Stimulated activated naive CD8-positive, alpha-beta T cell treated with anti-CD3 and anti-CD28 coated beads, Interleukin-15, Interleukin-2, amounts not matched to agents 100 ng/mL and 50 ng/mL, for 24 hours (primary cell): ENCODE measurements at regions not wholly inside any gene's neighbourhood (a gene's known extent, or its start where the extent isn't known, plus 50 kb on each side); places are given as distances from the start of the nearest gene placed in this dataset.
A peak's percentile ranks its signal among the peaks of the same experiment; 100 is the strongest.

Source experiments
- H3K27ac Mint-ChIP-seq: one replicate; pipeline ENCODE4 v1.8.0; 2021; ENCODE audit warnings: mild to moderate bottlenecking, mixed read lengths
- H3K27me3 Mint-ChIP-seq: one replicate; pipeline ENCODE4 v1.8.0; 2021; ENCODE audit warnings: mixed read lengths
- H3K36me3 Mint-ChIP-seq: one replicate; pipeline ENCODE4 v1.8.0; 2021; ENCODE audit warnings: low read depth, mixed read lengths
- H3K4me1 Mint-ChIP-seq: one replicate; pipeline ENCODE4 v1.8.0; 2021; ENCODE audit warnings: low read depth, mixed read lengths
- H3K4me3 Mint-ChIP-seq: one replicate; pipeline ENCODE4 v1.8.0; 2021; ENCODE audit warnings: mild to moderate bottlenecking, mixed read lengths
- H3K9me3 Mint-ChIP-seq: one replicate; pipeline ENCODE4 v1.8.0; 2021; ENCODE audit warnings: mixed read lengths

- H3K4me3 Mint-ChIP-seq, result no peak overlapping the region
- H3K9me3 Mint-ChIP-seq, result no peaks in the 10 kb centered on the region
- no peak overlapping the region for H3K27ac Mint-ChIP-seq
- no peaks in the 10 kb centered on the region for H3K36me3 Mint-ChIP-seq
- peaks cover 19% of the 10 kb centered on the region for H3K27me3 Mint-ChIP-seq
- H3K4me1 Mint-ChIP-seq, result no peaks in the 10 kb centered on the region
Measured at GRCh38 chr10:78349165-78349516, 315.5 kb downstream of the RPS24 start.

DNA sequence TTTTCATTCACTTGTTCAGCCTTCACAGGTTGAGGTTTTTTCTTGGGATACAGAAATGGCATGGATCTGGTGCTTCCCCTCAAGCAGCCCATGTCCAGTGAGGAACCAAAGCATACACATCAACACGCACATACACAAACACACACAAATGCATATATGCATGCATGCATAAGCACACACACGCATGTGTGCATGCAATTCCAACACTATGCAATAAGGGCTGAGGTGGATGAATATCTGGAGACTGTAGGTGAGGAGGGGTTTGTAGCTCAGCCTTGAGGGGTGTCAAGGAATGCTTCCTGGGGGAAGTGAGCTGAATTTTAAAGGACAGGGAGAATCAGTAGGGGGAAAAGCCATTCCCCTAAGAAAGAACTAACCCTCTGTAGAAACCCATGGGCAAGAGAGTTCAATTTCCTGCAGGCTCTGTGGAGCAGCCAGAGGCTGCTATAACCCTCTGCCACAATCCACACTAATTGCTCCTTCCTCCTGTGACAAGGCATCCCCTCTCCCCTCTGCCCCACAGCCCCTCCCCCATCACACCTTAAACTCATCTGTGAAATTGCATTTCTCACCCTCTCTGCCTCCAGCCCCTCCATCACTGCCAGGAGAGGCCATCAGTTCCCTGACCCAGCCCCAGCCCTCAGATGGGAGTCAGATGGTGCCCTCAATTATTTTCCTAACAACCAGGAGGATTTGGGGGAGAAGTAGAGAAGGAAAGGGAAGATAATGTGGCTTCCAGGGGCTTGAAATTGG lies 316.4 kb downstream of the RPS24 start:
- Mint-ChIP-seq H3K4me3 (no peak overlapping the region), H3K4me1 (no peaks in the 10 kb centered on the region), H3K27me3 (peaks cover 18% of the 10 kb centered on the region), H3K36me3 (no peaks in the 10 kb centered on the region), H3K9me3 (no peaks in the 10 kb centered on the region), H3K27ac (no peak overlapping the region)

DNA sequence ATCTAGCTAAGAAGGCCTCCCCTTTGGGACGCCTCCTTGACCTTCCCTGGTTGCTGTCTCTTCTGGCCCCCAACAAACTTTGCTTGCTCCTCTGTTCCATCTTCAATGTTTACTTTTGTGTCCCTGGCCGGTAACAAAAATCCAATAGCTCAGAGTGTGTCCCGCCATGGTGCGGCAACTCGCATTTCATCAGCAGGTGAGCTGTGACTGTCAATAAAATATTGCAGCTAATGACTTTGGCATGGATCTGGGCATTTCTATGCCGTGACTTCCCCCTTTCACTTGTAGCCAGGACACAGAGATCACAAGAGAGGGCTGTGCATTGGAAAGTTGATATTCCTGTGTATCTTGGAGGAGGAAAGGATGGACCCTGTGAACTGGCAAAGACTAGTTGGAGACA lies 317.6 kb downstream of the RPS24 start:
- Mint-ChIP-seq H3K27ac (no peak overlapping the region), H3K4me3 (no peak overlapping the region), H3K9me3 (no peaks in the 10 kb centered on the region), H3K4me1 (no peaks in the 10 kb centered on the region), H3K36me3 (no peaks in the 10 kb centered on the region), H3K27me3 (peaks cover 10% of the 10 kb centered on the region)

- H3K36me3 Mint-ChIP-seq, result no peaks in the 10 kb centered on the region
- H3K27me3 Mint-ChIP-seq, result peaks cover 10% of the 10 kb centered on the region
- no peaks in the 10 kb centered on the region for H3K9me3 Mint-ChIP-seq
- H3K27ac Mint-ChIP-seq, result no peak overlapping the region
- H3K4me1 Mint-ChIP-seq, result no peaks in the 10 kb centered on the region
- no peak overlapping the region for H3K4me3 Mint-ChIP-seq
Measured at GRCh38 chr10:78351809-78352208, 318.1 kb downstream of the RPS24 start.

DNA sequence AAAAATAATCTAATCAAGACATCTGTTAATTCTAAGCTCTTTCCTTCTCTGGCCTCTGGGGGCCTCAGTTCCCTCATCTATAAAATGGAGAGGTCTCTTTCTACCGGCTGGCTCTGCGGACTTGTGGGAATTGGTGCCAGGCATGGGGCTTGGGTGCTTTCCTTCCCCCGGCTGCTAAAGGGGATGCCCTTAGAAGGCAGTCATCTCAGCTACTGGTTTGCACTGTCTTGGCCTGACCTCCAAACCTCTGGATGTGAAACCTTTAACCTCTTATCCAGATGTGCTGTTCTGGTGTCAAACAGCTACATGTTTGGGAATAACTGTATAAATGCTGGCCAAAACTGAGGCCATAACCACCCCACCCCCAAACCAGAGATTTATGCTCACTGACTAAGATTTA lies 320.0 kb downstream of the RPS24 start:
- no peak overlapping the region for H3K27ac Mint-ChIP-seq
- H3K4me3 Mint-ChIP-seq, result no peak overlapping the region
- peaks cover 4% of the 10 kb centered on the region for H3K27me3 Mint-ChIP-seq
- H3K9me3 Mint-ChIP-seq, result no peaks in the 10 kb centered on the region
- H3K36me3 Mint-ChIP-seq, result no peaks in the 10 kb centered on the region
- no peaks in the 10 kb centered on the region for H3K4me1 Mint-ChIP-seq

- Mint-ChIP-seq H3K4me1 (no peaks in the 10 kb centered on the region), H3K9me3 (no peaks in the 10 kb centered on the region), H3K27ac (no peak overlapping the region), H3K36me3 (no peaks in the 10 kb centered on the region), H3K4me3 (no peak overlapping the region), H3K27me3 (peaks cover 4% of the 10 kb centered on the region)
Measured at GRCh38 chr10:78354101-78354500, 320.4 kb downstream of the RPS24 start.

GRCh38 chr10:78356291-78356900 lies 322.7 kb downstream of the RPS24 start:
- H3K36me3 Mint-ChIP-seq, result no peaks in the 10 kb centered on the region
- peaks cover 4% of the 10 kb centered on the region for H3K27me3 Mint-ChIP-seq
- H3K4me1 Mint-ChIP-seq, result peaks cover 3% of the 10 kb centered on the region
- no peak overlapping the region for H3K4me3 Mint-ChIP-seq
- no peak overlapping the region for H3K27ac Mint-ChIP-seq
- no peaks in the 10 kb centered on the region for H3K9me3 Mint-ChIP-seq

- Mint-ChIP-seq H3K9me3 (no peaks in the 10 kb centered on the region), H3K4me3 (no peak overlapping the region), H3K27me3 (no peaks in the 10 kb centered on the region), H3K36me3 (no peaks in the 10 kb centered on the region), H3K27ac (no peak overlapping the region), H3K4me1 (peaks cover 14% of the 10 kb centered on the region)
Measured at GRCh38 chr10:78357141-78358063, 323.7 kb downstream of the RPS24 start.

DNA sequence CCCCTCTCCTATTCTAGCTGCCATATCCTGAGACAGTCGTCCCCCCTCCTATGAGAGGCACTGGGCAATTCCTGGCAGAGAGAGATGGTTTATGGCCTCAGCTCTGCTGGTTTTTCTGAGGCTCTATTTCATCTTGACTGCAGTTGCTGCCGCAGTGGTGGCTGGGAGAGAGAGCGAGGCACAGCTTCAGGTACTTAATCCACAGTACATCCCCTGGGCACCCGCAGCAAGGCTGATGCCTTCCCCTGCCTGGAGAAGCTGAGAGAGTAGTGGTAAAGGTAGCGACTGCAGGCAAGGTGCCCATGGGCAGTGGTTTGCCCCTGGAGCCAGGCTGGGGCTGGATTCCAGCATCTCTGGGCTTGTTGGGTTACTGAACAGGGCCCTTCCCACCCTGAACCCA lies 324.7 kb downstream of the RPS24 start:
- H3K36me3 Mint-ChIP-seq, result no peaks in the 10 kb centered on the region
- no peaks in the 10 kb centered on the region for H3K27me3 Mint-ChIP-seq
- no peak overlapping the region for H3K4me3 Mint-ChIP-seq
- peaks cover 17% of the 10 kb centered on the region for H3K4me1 Mint-ChIP-seq
- no peak overlapping the region for H3K27ac Mint-ChIP-seq
- no peaks in the 10 kb centered on the region for H3K9me3 Mint-ChIP-seq

DNA sequence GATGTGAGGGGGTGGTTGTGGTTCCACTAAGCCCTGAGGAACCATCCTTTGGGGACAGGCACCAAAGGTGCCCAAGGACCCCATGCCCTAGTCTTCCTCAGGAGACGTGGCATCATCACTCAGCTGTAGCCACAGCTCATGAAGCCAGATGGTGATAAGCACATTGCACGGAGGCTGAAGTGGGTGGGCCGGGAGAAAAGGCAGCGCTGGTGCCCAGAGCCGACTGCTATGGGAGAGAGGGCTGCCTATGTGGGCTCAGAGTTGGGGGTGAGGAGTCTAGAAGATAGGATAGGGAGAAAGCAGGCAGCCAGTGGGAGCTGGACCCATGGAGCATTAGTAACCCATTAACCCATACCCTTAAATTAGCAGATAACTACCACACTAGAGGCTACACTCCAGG lies 325.3 kb downstream of the RPS24 start:
- Mint-ChIP-seq H3K27ac (no peak overlapping the region), H3K4me1 (peaks cover 17% of the 10 kb centered on the region), H3K36me3 (no peaks in the 10 kb centered on the region), H3K4me3 (no peak overlapping the region), H3K27me3 (no peaks in the 10 kb centered on the region), H3K9me3 (no peaks in the 10 kb centered on the region)

DNA sequence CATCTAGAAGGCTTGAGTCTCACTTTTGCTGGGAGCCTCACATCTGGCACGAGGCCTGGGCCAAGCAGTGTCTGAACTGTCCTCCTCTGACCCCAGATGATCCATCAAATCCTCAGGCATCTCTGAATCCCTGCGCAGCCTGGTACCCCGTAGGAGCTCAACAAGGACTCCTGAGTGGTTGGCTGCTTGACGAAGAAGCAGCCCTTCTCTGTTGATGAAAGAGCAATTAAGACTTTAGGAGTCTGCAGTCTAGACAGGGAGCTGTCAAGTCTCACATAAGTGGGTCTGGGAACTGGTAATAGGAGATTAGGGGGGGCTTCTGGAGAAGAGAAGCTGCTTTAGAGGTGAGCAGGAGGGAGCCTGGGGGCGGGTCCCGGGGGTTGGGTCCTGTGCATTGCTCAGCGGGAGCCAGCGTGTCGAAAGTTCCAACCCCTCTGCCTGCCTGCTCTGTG lies 326.0 kb downstream of the RPS24 start:
- Mint-ChIP-seq H3K27me3 (no peaks in the 10 kb centered on the region), H3K27ac (no peak overlapping the region), H3K4me3 (no peak overlapping the region), H3K9me3 (no peaks in the 10 kb centered on the region), H3K4me1 (peaks cover 17% of the 10 kb centered on the region), H3K36me3 (no peaks in the 10 kb centered on the region)

DNA sequence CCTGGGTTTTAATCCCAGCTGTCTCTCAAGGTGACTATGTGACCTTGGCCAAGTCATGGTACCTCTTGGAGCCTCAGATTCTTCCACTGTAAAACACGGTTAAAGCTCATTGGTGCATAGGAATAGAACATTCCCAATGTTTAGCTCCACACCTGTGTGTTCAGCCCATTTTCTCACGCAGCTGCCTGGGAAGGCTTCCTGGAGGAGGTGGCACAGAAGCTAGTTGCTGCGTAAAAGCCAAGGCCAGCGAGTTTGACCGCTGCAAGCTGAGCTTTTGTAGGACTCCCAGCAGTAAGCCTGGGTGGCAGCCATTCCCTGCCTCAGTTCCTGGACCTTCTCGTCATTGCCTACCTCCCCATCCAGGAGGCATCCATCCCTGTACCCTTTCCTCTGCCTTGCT lies 326.6 kb downstream of the RPS24 start:
- Mint-ChIP-seq H3K9me3 (no peaks in the 10 kb centered on the region), H3K27ac (no peak overlapping the region), H3K27me3 (no peaks in the 10 kb centered on the region), H3K4me3 (no peak overlapping the region), H3K4me1 (peaks cover 17% of the 10 kb centered on the region), H3K36me3 (no peaks in the 10 kb centered on the region)

- no peaks in the 10 kb centered on the region for H3K27me3 Mint-ChIP-seq
- H3K27ac Mint-ChIP-seq, result no peak overlapping the region
- no peaks in the 10 kb centered on the region for H3K9me3 Mint-ChIP-seq
- H3K36me3 Mint-ChIP-seq, result no peaks in the 10 kb centered on the region
- no peak overlapping the region for H3K4me3 Mint-ChIP-seq
- peaks cover 17% of the 10 kb centered on the region for H3K4me1 Mint-ChIP-seq
Measured at GRCh38 chr10:78361031-78361430, 327.4 kb downstream of the RPS24 start.

DNA sequence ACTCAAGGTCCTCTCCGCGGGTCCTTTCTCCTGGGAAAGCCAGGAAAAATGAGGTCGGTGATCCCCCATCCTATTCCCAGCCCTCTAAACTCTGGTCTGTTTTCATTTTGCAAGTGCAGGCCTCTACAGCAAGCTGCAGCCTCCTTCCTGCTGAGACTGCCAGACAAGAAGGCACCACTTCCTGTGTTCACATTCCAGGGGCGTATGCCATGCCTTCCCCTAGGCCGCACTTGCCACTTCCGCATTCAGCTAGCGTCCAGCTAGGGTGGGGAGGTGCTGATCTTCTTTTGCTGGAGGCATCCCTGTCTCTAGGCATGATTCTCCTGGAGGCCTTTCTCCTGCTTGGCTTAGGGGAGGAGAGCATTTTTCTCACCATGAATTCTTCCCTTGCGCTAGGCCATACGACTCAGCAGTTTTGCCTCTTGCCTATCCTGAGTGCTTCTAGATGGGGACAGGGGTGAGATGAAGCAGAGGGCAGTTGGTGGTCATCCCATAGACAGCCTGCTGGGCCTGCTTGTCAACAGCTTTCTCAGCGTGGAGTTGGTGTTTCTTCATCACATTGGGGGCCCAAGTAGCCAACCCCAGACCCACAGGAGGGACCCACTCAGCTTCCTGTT lies 328.9 kb downstream of the RPS24 start:
- H3K4me1 Mint-ChIP-seq, result peaks cover 17% of the 10 kb centered on the region
- H3K4me3 Mint-ChIP-seq, result no peak overlapping the region
- no peaks in the 10 kb centered on the region for H3K27me3 Mint-ChIP-seq
- H3K27ac Mint-ChIP-seq, result no peak overlapping the region
- no peaks in the 10 kb centered on the region for H3K36me3 Mint-ChIP-seq
- no peaks in the 10 kb centered on the region for H3K9me3 Mint-ChIP-seq

DNA sequence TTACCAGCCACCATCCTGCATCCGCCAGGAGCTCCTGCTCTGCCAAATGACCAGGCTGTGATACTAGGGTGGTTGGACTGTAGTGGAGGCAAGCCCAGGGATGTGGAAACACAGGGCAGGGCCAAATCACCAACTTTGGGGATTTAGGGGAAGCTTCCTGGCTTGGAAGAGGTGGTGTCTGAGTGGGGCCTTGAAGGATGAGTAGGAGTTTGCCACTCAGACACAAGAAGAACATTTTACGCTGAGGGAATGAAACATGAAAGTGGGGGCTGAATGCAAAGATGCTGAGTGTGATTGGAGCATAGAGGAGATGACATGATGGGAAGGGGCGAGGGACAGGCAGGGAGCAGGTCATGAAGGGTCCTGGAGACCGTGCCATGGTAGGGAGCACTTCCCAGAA lies 329.5 kb downstream of the RPS24 start:
- Mint-ChIP-seq H3K9me3 (no peaks in the 10 kb centered on the region), H3K4me1 (peaks cover 17% of the 10 kb centered on the region), H3K36me3 (no peaks in the 10 kb centered on the region), H3K4me3 (no peak overlapping the region), H3K27me3 (no peaks in the 10 kb centered on the region), H3K27ac (peak overlapping the region; percentile 67)
